HUES48 (cell line): ENCODE measurements at regions not wholly inside any gene's neighbourhood (a gene's known extent, or its start where the extent isn't known, plus 50 kb on each side); places are given as distances from the start of the nearest gene placed in this dataset.
"Not testable (repeated sequence)": the region's sequence is repeated elsewhere in the genome, so short reads cannot be mapped to it uniquely, and the experiment has no call there.

ENCODE experiments used
- H3K27ac ChIP-seq: one replicate; pipeline ENCODE4 v1.7.0; 2013; ENCODE audit warnings: low read depth, low read length, inconsistent platforms
- H3K27me3 ChIP-seq: 2 replicates; pipeline ENCODE4 v1.6.1; 2013; ENCODE audit warnings: mild to moderate bottlenecking, low read length; ENCODE audit not compliant: control insufficient read depth, insufficient read depth
- H3K36me3 ChIP-seq: 2 replicates; pipeline ENCODE4 v1.6.1; 2013; ENCODE audit warnings: low read length; ENCODE audit not compliant: control insufficient read depth, insufficient read depth
- H3K4me1 ChIP-seq: 2 replicates; pipeline ENCODE4 v1.6.1; 2013; ENCODE audit warnings: mild to moderate bottlenecking, low read length; ENCODE audit not compliant: control insufficient read depth, insufficient read depth
- H3K4me3 ChIP-seq: 2 replicates; pipeline ENCODE4 v1.5.1; 2013; ENCODE audit warnings: mild to moderate bottlenecking, low read depth, low read length
- H3K9ac ChIP-seq: 2 replicates; pipeline ENCODE4 v1.6.1; 2013; ENCODE audit warnings: mild to moderate bottlenecking, low read depth, low read length, moderate library complexity
- H3K9me3 ChIP-seq: 2 replicates; pipeline ENCODE4 v1.6.1; 2013; ENCODE audit warnings: low read length; ENCODE audit not compliant: control insufficient read depth, insufficient read depth

DNA sequence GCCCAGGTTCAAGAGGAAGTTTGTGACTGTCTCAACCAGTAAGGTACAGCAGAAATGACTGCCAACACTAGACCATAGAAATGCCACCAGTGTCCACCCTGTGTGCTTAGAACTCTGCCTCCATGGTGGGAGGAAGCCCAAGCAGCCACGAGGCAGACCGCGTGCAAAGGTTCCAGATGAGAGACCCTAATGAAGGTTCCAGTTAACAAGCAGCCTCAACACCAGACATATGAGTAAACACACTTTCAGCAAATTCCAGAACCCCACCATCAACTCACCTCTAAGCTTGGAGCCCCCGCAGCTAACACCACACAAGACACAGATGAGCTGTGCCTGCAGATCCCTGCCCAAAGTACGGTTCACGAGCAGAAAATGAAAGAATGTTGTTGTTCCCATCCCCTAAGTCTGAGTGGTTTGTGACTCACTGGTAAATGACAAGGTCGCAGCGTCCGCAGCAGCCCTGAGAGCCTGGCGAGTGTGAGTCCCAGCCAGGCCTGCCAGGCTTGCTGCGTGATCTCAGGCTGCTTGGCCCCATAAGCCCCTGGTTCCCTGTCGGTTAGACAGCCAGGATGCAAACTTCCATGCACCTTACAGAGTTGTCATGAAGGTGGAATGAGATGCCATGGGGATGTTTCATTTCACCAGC is 193.7 kb downstream of the C16orf95 start:
- Histone ChIP-seq H3K9ac (no peak overlapping the region), H3K9me3 (no peaks in the 10 kb centered on the region), H3K36me3 (no peaks in the 10 kb centered on the region), H3K27ac (no peak overlapping the region), H3K4me3 (no peak overlapping the region), H3K4me1 (no peaks in the 10 kb centered on the region), H3K27me3 (no peaks in the 10 kb centered on the region)

DNA sequence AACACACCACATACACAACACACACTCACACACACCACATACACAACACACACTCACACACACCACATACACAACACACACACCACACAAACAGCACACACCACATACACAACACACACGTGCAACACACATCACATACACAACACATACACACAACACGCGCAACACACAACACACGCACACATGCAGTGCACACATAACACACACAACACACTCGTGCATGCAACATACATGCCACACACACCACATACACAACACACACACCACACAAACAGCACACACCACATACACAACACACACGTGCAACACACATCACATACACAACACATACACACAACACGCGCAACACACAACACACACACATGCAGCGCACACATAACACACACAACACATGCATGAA is 192.8 kb downstream of the C16orf95 start:
- H3K36me3 ChIP-seq, H3K9ac ChIP-seq, H3K27me3 ChIP-seq, H3K4me1 ChIP-seq, H3K27ac ChIP-seq, H3K4me3 ChIP-seq, H3K9me3 ChIP-seq: not testable (repeated sequence)

DNA sequence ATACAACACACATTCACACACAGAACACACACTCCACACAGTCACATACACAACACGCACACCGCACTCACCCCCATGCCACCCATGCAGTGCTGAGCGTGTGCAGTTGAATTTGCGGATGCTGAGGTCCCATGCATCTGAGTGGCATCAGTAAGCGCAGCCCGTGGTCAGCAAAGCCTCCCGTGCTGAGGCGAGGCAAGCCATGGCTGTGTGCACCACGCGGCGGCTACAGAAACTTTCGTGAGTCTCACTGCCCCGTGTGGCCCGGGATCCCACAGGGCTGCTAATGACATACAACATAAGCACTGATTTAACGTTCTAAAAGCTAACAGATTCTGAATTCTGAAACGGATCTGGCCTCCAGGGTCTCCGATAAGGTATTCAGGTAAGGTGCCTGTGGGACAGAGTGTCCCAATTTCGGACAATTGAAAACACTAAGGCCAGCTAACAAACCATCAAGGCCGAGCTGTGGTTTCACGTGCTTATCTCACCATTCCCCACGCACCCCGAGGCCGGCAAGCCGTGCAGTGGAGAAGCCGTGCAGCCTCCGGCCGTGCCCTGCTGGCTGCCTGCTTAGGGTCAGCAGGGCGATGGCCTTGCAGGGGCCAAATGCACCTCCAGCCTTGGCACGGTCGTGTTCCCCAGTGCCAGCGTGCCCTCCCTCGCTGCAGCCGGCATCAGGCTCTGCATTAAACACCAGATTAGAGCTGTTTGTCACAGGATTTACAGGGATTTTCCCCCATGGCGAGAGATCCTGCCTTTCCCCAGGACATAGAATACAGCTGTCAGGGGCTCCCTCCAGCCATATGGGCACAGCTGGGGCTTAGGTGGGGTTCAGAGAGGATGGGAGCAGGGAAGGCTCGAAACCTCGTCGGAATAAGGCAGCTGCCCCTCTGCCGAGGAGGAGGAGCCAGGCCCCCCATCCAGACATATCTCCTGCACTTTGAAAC is 191.7 kb downstream of the C16orf95 start:
- H3K27me3 ChIP-seq, result no peaks in the 10 kb centered on the region
- no peaks in the 10 kb centered on the region for H3K36me3 ChIP-seq
- no peak overlapping the region for H3K9ac ChIP-seq
- no peaks in the 10 kb centered on the region for H3K4me1 ChIP-seq
- H3K9me3 ChIP-seq, result no peaks in the 10 kb centered on the region
- no peak overlapping the region for H3K27ac ChIP-seq
- no peak overlapping the region for H3K4me3 ChIP-seq

DNA sequence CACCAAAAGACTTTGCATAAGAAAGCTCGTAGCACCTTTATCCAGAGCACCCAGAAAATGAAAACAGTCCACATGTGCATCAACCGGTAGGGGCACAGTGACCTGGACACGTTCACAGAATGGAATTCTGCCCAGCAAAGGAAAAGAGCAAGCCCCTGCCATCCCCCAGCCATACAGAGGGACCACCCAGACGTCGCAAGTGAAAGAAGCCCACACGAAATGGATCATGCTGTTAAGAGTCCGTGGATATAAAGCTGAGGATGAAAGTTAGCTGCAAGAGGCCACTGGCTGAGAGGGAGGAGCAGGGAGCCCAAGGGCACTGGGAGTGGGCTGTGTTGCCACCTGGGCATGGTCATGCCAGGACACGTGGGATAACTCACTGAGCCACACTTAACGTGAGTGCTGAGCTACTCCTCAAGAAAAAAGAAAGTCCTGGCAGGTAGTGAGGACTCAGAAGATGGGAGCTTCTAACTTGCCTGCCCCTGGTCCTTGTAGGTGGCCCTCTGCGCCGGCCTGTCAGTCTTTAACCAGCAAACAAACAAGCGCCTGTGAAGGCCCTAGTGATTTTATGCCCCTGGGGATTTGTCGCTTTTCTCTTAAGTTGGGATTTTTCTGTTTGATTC is 190.7 kb downstream of the C16orf95 start:
- Histone ChIP-seq H3K36me3 (no peaks in the 10 kb centered on the region), H3K27me3 (no peaks in the 10 kb centered on the region), H3K4me3 (no peak overlapping the region), H3K4me1 (no peaks in the 10 kb centered on the region), H3K27ac (no peak overlapping the region), H3K9ac (no peak overlapping the region), H3K9me3 (no peaks in the 10 kb centered on the region)

DNA sequence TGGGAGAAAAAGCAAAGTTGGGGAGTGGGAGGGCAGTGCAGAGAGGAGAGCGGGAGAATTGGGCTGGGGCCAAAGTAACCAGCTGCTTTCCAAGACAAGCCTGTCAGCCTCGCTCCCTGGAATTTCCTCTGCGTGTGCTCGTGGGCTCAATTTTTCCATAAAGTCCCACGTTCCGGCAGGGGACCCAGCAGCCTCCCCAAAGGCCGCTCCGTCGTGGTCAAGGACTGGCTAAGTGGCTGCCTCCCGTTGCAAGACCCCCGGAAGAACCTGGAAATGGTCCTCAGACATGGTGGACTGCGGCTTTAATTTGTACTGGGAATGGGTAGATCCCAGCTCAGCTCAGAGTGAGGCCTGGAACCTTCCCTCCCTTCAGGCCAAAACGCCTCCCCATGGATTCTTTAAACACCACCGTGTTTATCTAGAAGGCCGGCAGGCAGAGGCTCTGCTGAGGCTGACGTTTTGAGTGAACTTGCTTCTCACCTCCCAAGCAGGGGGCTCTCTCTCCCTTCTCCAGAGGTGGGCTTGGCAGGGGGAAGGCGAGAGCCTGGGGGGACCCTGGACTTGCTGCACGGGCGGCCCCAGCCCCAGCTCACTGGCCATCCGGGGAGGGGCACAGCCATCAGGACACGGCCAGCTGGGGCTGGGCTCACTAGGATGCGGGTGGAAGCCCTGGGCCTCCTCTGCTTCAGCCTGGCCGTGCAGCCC is 190.0 kb downstream of the C16orf95 start:
- Histone ChIP-seq H3K27ac (peak overlapping the region; percentile 40), H3K4me3 (no peak overlapping the region), H3K36me3 (no peaks in the 10 kb centered on the region), H3K27me3 (no peaks in the 10 kb centered on the region), H3K4me1 (no peaks in the 10 kb centered on the region), H3K9ac (no peak overlapping the region), H3K9me3 (no peaks in the 10 kb centered on the region)

DNA sequence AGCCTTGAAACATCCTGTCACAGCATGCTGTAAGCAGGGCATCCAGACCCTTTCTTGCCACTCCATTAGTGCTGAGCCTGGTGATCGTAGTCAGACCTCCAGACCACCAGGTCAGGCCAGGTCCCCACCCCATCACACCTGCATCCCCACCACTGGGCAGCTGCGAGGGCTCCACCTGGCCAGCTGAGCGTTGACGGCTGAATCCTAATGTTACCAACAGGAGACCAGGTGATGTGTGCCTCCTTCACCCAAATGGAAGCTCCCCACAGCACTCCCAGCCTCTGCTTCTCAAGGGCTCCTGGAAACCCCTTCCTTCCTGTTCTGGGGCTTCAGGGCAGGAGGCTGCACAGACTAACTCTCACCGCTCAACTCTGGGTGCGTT is 189.4 kb downstream of the C16orf95 start:
- no peak overlapping the region for H3K4me3 ChIP-seq
- H3K9ac ChIP-seq, result no peak overlapping the region
- H3K27ac ChIP-seq, result no peak overlapping the region
- no peaks in the 10 kb centered on the region for H3K27me3 ChIP-seq
- no peaks in the 10 kb centered on the region for H3K4me1 ChIP-seq
- no peaks in the 10 kb centered on the region for H3K9me3 ChIP-seq
- H3K36me3 ChIP-seq, result no peaks in the 10 kb centered on the region

DNA sequence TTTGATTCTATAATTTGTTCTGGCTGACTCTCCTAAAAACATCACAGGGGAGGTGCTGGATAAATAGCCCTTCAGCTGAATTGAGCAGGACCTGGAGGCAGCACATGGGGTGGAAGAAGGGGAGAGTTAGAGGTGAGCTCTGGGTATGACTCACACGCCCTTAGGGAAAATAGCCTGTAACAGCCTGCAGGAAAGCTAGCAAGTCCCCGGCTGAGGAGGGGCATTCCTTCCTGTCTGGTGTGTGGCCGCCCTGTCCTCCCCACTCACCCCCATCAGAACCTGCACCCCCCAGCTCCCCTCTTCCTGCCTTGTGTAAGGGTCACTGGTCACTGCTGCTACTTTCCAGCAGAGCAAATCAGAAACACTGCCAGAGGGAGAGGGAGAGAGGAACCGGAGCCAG is 187.4 kb downstream of the C16orf95 start:
- H3K4me1 ChIP-seq, result no peaks in the 10 kb centered on the region
- no peaks in the 10 kb centered on the region for H3K9me3 ChIP-seq
- H3K9ac ChIP-seq, result no peak overlapping the region
- no peaks in the 10 kb centered on the region for H3K36me3 ChIP-seq
- H3K27ac ChIP-seq, result no peak overlapping the region
- H3K4me3 ChIP-seq, result no peak overlapping the region
- H3K27me3 ChIP-seq, result no peaks in the 10 kb centered on the region

DNA sequence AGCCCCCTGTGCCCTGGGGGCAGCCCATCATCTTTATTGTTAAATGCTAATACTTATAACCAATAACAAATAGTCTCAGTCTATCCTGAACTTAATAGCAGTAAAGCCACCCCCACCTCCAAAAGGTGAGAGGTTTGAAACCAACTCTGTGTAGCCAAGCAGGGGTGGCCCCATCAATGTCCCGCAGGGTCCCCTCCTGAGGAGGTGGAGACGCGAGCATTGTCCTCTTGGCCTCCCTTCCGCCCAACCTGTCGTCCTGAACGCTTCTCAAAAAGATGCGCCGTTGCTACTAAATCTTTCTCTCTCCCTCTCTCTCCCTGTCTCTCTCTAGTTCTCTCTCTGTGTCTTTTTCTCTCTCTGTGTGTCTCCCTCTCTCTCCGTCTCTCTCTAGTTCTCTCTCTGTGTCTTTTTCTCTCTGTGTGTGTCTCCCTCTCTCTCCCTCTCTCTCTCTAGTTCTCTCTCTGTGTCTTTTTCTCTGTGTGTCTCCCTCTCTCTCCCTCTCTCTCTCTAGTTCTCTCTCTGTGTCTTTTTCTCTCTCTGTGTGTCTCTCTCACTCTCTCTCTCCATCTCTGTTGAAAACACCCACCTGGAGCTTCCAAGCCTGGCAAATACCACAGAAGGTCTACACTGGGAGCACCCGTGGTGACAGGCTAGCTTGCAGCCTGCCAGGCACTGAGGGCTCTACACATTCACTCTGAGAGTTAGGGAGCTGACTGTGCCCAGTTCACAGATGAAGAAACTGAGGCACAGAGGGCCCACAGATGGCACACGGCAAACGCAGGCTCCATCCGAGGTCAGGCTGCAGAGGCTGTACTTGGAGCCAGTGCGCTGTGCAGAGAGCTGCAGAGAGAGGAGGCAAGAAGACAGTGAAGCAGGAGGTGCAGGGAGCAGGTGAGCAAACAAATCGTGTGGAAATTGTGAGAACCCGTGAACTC is 185.9 kb downstream of the C16orf95 start:
- no peak overlapping the region for H3K27ac ChIP-seq
- H3K4me1 ChIP-seq, result no peaks in the 10 kb centered on the region
- no peaks in the 10 kb centered on the region for H3K9me3 ChIP-seq
- H3K36me3 ChIP-seq, result no peaks in the 10 kb centered on the region
- no peaks in the 10 kb centered on the region for H3K27me3 ChIP-seq
- H3K4me3 ChIP-seq, result no peak overlapping the region
- H3K9ac ChIP-seq, result no peak overlapping the region

DNA sequence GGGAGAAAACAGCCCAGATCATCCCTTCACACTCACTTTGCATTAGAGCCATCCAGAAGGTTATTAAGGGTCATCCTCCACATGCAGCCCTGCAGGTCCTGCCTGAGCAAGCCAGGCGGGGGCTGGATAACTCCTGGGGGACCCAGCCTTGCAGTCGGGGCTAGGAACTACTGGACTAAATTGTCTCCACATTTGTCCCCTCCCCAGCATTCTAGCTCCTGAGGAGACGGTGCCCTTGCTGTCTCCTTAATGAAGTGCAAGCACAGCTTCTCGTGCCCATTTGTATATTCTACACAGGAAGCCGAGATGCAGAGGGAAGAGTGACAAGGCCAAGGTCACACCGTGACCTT is 185.2 kb downstream of the C16orf95 start:
- Histone ChIP-seq H3K27ac (no peak overlapping the region), H3K9me3 (no peaks in the 10 kb centered on the region), H3K36me3 (no peaks in the 10 kb centered on the region), H3K9ac (no peak overlapping the region), H3K4me1 (no peaks in the 10 kb centered on the region), H3K4me3 (no peak overlapping the region), H3K27me3 (no peaks in the 10 kb centered on the region)

DNA sequence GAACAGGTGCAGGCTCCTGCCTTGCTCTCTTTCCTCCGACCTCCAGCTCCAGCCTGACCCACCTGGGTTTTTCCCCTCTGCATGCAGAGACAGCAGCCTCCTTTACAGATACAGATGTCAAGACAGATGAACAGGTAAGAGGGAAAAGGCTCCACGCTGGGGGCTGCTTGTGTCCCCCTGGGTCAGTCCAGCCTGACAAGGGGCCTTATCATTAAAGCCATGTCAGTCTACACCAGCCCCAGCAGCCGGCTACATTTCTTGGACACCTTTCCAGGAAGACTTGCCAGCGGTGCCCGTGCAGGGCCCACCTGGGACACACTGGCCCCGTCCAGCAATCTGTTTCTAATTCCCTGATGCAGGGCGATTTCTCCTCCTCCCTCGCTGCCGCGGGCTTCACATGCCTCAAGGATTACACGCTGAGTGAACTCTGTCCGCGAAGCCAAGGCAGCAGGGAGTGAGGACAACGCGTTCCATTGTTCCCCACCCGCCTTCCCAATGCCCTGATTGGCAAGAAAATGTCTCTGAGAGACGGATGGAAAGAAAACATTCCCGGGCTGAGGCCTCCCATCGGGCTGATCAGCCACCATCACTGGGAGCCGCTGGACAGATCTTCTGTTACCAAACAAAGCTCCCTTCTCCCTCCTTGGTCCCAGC is 184.7 kb downstream of the C16orf95 start:
- H3K36me3 ChIP-seq, result no peaks in the 10 kb centered on the region
- H3K4me3 ChIP-seq, result no peak overlapping the region
- H3K9ac ChIP-seq, result no peak overlapping the region
- H3K27me3 ChIP-seq, result no peaks in the 10 kb centered on the region
- no peak overlapping the region for H3K27ac ChIP-seq
- no peaks in the 10 kb centered on the region for H3K9me3 ChIP-seq
- no peaks in the 10 kb centered on the region for H3K4me1 ChIP-seq
